ENCODE measurements at regions not wholly inside any gene's neighbourhood (a gene's known extent, or its start where the extent isn't known, plus 50 kb on each side); places are given as distances from the start of the nearest gene placed in this dataset.

DNA sequence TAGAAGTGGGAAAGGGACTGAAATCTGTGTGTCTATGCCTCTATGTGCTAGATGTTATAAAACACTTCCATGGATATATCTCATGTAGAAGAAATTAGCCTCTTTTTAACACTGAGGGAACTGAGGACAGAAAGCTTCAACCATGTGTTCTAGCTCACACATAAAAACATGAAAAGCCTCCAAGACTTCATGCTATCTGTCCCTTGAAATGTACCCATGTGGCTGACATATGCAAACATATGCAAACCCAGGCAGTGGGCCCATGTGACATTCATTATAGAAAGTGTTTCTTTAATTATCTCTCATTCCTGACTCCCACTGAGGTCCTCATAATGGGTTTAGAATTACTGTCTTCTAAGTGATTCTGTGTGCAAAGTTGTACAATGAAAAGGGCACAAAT, 134.7 kb upstream of the MAF start:
- no peak overlapping the region for H3K4me3 Mint-ChIP-seq (ENCODE audit: unreplicated experiment)
- no peaks in the 10 kb centered on the region for H3K9me3 Mint-ChIP-seq (ENCODE audit: low read depth)
- H3K27me3 Mint-ChIP-seq (ENCODE audit: low read depth), result peaks cover 6% of the 10 kb centered on the region
- no peaks in the 10 kb centered on the region for H3K36me3 Mint-ChIP-seq (ENCODE audit: low read depth)
- H3K4me1 Mint-ChIP-seq (ENCODE audit: low read depth), result no peaks in the 10 kb centered on the region
- DNase-seq (ENCODE audit: low spot score), result no peak
- no peak overlapping the region for H3K27ac Mint-ChIP-seq (ENCODE audit: unreplicated experiment)
- no peak for TF ChIP-seq CTCF (IDR thresholded peaks at IDR 0.05)

DNA sequence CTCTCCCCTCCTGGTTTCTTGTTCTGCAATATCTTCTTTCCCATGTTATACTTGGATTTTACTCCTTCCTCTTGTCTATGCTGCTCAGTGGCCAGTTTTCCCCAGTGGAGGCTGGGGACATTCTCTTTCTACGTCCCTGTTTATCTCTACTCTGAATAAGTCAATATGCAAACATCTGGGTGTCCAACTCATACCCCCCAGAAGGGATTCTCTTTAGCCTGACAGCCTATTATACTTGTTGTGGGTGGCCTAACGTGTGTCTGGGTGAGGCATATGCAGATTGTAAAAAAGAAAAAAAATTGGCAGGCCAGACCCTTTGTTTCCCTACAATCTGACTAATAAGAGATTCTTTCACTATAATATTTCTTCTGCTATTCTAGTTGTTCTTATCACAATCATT, 134.2 kb upstream of the MAF start:
- H3K4me3 Mint-ChIP-seq (ENCODE audit: unreplicated experiment), result no peak overlapping the region
- H3K4me1 Mint-ChIP-seq (ENCODE audit: low read depth), result no peaks in the 10 kb centered on the region
- DNase-seq (ENCODE audit: low spot score), result no peak
- H3K27ac Mint-ChIP-seq (ENCODE audit: unreplicated experiment), result no peak overlapping the region
- H3K9me3 Mint-ChIP-seq (ENCODE audit: low read depth), result no peaks in the 10 kb centered on the region
- peaks cover 6% of the 10 kb centered on the region for H3K27me3 Mint-ChIP-seq (ENCODE audit: low read depth)
- H3K36me3 Mint-ChIP-seq (ENCODE audit: low read depth), result no peaks in the 10 kb centered on the region
- TF ChIP-seq CTCF (IDR thresholded peaks at IDR 0.05), result no peak

GRCh38 chr16:79728923-79729240, 128.3 kb upstream of the MAF start:
- H3K27me3 Mint-ChIP-seq (ENCODE audit: low read depth), result peaks cover 4% of the 10 kb centered on the region
- DNase-seq (ENCODE audit: low spot score), result no peak
- no peak overlapping the region for H3K27ac Mint-ChIP-seq (ENCODE audit: unreplicated experiment)
- peaks cover 3% of the 10 kb centered on the region for H3K9me3 Mint-ChIP-seq (ENCODE audit: low read depth)
- no peak for TF ChIP-seq CTCF (IDR thresholded peaks at IDR 0.05)
- no peak overlapping the region for H3K4me3 Mint-ChIP-seq (ENCODE audit: unreplicated experiment)
- H3K36me3 Mint-ChIP-seq (ENCODE audit: low read depth), result no peaks in the 10 kb centered on the region
- peaks cover 5% of the 10 kb centered on the region for H3K4me1 Mint-ChIP-seq (ENCODE audit: low read depth)

GRCh38 chr16:79728048-79728922, 127.7 kb upstream of the MAF start:
- Mint-ChIP-seq H3K27me3 (ENCODE audit: low read depth) (peaks cover 4% of the 10 kb centered on the region), H3K4me1 (ENCODE audit: low read depth) (peaks cover 5% of the 10 kb centered on the region), H3K27ac (ENCODE audit: unreplicated experiment) (no peak overlapping the region), H3K4me3 (ENCODE audit: unreplicated experiment) (no peak overlapping the region), H3K36me3 (ENCODE audit: low read depth) (no peaks in the 10 kb centered on the region), H3K9me3 (ENCODE audit: low read depth) (peaks cover 3% of the 10 kb centered on the region)
- no peak for DNase-seq (ENCODE audit: low spot score)
- TF ChIP-seq CTCF (IDR thresholded peaks at IDR 0.05), result no peak

GRCh38 chr16:79726902-79727301, 126.4 kb upstream of the MAF start:
- DNase-seq (ENCODE audit: low spot score), result no peak
- Mint-ChIP-seq H3K4me3 (ENCODE audit: unreplicated experiment) (no peak overlapping the region), H3K27me3 (ENCODE audit: low read depth) (peaks cover 4% of the 10 kb centered on the region), H3K36me3 (ENCODE audit: low read depth) (peaks cover 1% of the 10 kb centered on the region), H3K4me1 (ENCODE audit: low read depth) (peaks cover 5% of the 10 kb centered on the region), H3K9me3 (ENCODE audit: low read depth) (peaks cover 7% of the 10 kb centered on the region), H3K27ac (ENCODE audit: unreplicated experiment) (no peak overlapping the region)
- TF ChIP-seq CTCF (IDR thresholded peaks at IDR 0.05), result no peak
